ENCODE measurements at regions not wholly inside any gene's neighbourhood (a gene's known extent, or its start where the extent isn't known, plus 50 kb on each side); places are given as distances from the start of the nearest gene placed in this dataset.

DNA sequence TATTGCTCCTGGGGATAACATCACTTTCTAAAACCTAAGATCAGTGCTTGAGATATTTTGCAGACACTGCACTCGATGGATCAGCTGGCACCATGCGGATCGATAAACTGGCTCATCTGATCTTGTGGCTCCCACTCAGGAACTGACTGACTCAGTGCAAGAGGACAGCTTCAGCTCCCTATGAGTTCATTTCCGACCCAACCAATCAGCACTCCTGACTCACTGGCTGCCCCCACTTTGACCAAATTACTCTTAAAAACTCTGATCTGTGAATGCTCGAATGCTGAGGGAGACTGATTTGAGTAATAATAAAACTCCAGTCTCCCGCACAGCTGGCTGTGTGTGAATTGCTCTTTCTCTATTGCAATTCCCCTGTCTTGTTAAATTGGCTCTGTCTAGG is 110.1 kb downstream of the ANAPC4 start:
- TF ChIP-seq YY1 (IDR thresholded peaks at IDR 0.05; ENCODE audit: insufficient read depth, insufficient read length) (no peak), SUZ12 (IDR thresholded peaks at IDR 0.05; ENCODE audit: extremely low read depth, insufficient read depth, insufficient read length) (no peak)
